Activated T-cell treated with anti-CD3 and anti-CD28 coated beads, Interleukin-2, amount 50 U/mL, for 24 hours (primary cell): ENCODE measurements at regions not wholly inside any gene's neighbourhood (a gene's known extent, or its start where the extent isn't known, plus 50 kb on each side); places are given as distances from the start of the nearest gene placed in this dataset.
A peak's percentile ranks its signal among the peaks of the same experiment; 100 is the strongest.
"Not testable (repeated sequence)": the region's sequence is repeated elsewhere in the genome, so short reads cannot be mapped to it uniquely, and the experiment has no call there.

Experiments used
- DNase-seq: peaks from one replicate; pipeline ENCODE4 v3.0.0-alpha.2; 2020
- H3K27ac Mint-ChIP-seq: 2 replicates; pipeline ENCODE4 v1.8.0; 2020; ENCODE audit warnings: mild to moderate bottlenecking, mixed read lengths
- H3K27me3 Mint-ChIP-seq: 2 replicates; pipeline ENCODE4 v1.8.0; 2020; ENCODE audit warnings: mixed read lengths
- H3K36me3 Mint-ChIP-seq: 2 replicates; pipeline ENCODE4 v1.8.0; 2020; ENCODE audit warnings: low read depth, mixed read lengths
- H3K4me1 Mint-ChIP-seq: 2 replicates; pipeline ENCODE4 v1.8.0; 2020; ENCODE audit warnings: low read depth, mixed read lengths
- H3K4me3 Mint-ChIP-seq: 2 replicates; pipeline ENCODE4 v1.8.0; 2020; ENCODE audit warnings: mild to moderate bottlenecking, moderate library complexity, mixed read lengths
- H3K9me3 Mint-ChIP-seq: 2 replicates; pipeline ENCODE4 v1.8.0; 2020; ENCODE audit warnings: mixed read lengths

DNA sequence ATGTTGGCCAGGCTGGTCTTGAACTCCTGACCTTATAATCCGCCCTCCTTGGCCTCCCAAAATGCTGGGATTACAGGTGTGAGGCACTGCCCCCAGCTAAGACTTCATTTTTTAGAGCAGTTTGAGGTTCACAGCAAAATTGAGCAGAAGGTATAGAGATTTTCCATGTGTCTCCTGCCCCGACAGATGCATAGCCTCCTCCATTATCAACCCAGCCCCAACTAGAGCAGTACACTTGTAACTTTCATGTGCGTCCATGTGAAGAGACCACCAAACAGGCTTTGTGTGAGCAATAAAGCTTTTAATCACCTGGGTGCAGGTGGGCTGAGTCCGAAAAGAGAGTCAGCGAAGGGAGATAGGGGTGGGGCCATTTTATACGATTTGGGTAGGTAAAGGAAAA is 179.1 kb downstream of the CD83 start:
- not testable (repeated sequence) for H3K4me3 Mint-ChIP-seq, H3K4me1 Mint-ChIP-seq, H3K9me3 Mint-ChIP-seq, DNase-seq, H3K27me3 Mint-ChIP-seq, H3K27ac Mint-ChIP-seq, H3K36me3 Mint-ChIP-seq

DNA sequence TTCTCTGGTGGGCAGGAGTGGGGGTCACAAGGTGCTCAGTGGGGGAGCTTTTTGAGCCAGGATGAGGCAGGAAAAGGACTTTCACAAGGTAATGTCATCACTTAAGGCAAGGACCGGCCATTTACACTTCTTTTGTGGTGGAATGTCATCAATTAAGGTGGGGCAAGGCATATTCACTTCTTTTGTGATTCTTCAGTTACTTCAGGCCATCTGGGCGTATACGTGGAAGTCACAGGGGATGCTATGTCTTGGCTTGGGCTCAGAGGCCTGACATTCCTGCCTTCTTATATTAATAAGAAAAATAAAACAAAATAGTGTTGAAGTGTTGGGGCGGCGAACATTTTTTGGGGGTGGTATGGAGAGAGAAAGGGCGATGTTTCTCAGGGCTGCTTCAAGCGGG is 179.5 kb downstream of the CD83 start:
- H3K9me3 Mint-ChIP-seq, H3K27ac Mint-ChIP-seq, H3K36me3 Mint-ChIP-seq, DNase-seq, H3K4me3 Mint-ChIP-seq, H3K27me3 Mint-ChIP-seq, H3K4me1 Mint-ChIP-seq: not testable (repeated sequence)

DNA sequence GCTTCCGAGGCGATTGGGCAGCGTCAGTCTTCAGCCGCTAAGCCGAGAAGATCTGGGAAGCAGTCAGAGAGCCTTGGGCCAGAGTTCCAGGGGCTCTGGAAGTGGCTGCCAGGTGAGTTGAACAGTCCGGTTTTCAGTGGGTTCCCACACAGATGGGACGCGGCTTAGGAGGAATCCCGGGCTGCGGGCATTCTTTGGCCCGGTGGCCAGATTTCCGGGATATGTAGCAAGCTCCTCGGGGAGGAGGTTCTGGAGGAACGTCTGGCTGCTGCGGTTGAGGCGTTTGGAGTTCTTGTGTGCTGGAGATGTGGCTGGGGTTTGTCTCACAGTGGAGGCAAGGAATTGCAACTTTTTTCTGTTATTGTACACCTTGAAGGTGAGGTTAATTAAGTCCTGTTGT is 182.6 kb downstream of the CD83 start:
- not testable (repeated sequence) for H3K27me3 Mint-ChIP-seq, H3K9me3 Mint-ChIP-seq, H3K27ac Mint-ChIP-seq, DNase-seq, H3K4me3 Mint-ChIP-seq, H3K36me3 Mint-ChIP-seq, H3K4me1 Mint-ChIP-seq

DNA sequence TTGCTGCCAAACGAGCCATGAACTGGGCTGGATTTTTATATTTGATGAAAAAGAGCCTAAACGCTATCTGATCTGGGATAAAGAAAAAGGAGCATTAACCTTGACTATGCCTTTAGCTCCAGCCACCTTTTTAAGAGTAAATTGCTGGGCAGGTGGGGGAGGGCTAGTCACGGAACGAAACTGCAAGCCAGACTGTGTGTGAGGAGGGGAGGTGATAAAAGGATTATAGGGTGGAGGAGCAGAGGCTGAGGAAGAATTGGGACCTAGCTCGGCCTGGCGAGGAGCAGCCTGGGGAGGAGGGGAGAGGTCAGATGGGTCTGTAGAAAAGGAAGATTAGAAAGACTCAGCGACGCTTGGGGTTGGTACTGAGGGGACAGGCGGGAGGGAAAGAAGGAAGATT is 183.1 kb downstream of the CD83 start:
- not testable (repeated sequence) for H3K36me3 Mint-ChIP-seq, H3K9me3 Mint-ChIP-seq, H3K27ac Mint-ChIP-seq, DNase-seq, H3K27me3 Mint-ChIP-seq, H3K4me1 Mint-ChIP-seq, H3K4me3 Mint-ChIP-seq

DNA sequence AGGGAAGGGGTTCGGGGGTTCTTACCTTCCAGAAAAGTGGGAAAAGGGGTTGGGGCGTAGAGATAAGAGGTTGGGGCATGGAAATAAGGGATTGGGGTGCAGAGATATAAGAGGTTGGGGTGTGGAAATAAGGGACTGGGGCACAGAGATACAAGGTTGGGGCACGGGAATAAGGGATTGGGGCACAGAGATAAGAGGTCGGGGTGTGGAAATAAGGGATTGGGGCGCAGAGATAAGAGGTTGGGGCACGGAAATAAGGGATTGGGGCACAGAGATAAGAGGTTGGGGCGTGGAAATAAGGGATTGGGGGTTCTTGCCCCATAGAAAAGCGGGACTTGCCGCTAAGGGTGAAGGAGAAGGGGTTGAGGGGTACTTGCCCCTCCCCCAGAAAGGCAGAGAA is 183.9 kb downstream of the CD83 start:
- not testable (repeated sequence) for H3K27ac Mint-ChIP-seq, H3K9me3 Mint-ChIP-seq, H3K27me3 Mint-ChIP-seq, DNase-seq, H3K36me3 Mint-ChIP-seq, H3K4me3 Mint-ChIP-seq
- H3K4me1 Mint-ChIP-seq = peaks cover 11% of the 10 kb centered on the region

DNA sequence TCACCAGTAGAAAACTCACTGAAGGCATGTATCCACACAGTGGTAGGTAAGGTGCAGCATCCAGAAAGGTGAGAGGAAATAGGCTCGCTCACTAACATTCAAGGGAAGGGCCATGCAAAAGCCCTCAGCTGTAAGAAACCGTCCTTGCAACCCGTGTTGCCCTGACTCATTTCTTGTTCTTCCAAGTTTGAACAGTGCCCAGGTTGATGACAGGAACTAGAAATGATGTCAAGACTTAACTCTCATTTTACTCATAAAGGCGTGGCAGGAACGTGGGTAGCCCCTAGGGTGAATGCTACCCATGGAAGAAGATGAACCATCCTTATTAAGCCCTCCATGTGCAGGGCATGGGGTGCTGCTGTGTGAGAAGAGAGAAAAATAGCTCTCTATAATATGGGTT is 187.6 kb downstream of the CD83 start:
- Mint-ChIP-seq H3K36me3 (no peaks in the 10 kb centered on the region), H3K27me3 (no peaks in the 10 kb centered on the region), H3K4me1 (peaks cover 11% of the 10 kb centered on the region), H3K27ac (peak overlapping the region; percentile 48), H3K4me3 (no peak overlapping the region), H3K9me3 (no peaks in the 10 kb centered on the region)
- DNase-seq = no peak

DNA sequence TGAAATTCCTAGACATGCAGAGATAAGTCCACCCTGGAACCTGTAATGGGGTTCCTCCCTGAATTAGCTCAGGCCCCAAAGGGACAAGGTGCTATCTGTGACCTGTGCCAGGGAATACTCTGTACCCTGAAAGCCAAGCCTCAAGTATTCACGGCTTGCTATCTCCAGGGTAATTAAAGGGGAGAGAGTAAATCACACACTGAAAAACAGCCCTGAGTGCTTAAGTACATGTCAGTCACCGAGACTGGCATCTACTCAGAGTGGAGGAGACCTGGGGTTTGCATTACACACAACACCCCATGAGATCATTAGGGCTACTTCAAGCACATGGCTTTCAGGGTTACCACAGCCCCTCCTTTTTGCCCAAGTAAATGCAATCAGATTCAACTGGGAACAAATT is 188.1 kb downstream of the CD83 start:
- Mint-ChIP-seq H3K27ac (no peak overlapping the region), H3K4me1 (peaks cover 11% of the 10 kb centered on the region), H3K9me3 (no peaks in the 10 kb centered on the region), H3K36me3 (no peaks in the 10 kb centered on the region), H3K4me3 (no peak overlapping the region), H3K27me3 (no peaks in the 10 kb centered on the region)
- DNase-seq = no peak

DNA sequence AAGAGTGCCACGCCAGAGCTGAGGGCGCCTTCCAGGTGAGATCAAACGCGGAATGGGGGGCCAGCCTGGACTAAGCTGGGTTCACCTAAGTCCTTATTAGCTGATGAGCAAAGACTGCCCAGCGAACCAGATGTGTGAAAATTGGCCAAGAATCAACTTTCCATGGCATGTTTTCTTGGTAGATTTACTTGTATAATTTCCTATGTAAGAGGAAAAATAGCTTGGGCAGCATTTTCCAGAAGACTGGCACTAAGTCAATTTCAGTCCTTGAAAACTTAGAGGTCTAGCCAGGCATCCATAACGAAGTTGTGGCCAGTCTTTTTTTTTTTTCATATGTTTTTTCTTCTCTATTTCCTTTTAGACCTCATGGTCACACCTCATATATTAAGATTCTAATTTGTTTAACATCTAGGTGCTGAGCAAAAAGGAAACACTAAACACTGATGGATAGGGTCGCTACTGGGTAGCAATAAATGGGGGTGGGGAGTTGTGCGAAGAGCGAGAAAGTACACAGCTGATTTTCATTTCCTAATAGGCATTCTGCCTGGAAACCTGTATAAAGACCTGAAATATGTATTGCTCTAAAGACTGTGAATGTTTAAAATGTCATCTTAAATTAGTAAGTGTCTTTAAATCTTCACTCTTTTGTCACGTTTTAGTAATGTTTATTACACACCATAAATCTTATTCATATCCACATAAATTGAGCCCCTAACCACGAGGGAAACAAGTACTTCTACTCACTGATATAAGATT is 188.8 kb downstream of the CD83 start:
- peaks cover 11% of the 10 kb centered on the region for H3K4me1 Mint-ChIP-seq
- H3K36me3 Mint-ChIP-seq = no peaks in the 10 kb centered on the region
- H3K27ac Mint-ChIP-seq = no peak overlapping the region
- H3K27me3 Mint-ChIP-seq = no peaks in the 10 kb centered on the region
- no peak for DNase-seq
- H3K9me3 Mint-ChIP-seq = no peaks in the 10 kb centered on the region
- no peak overlapping the region for H3K4me3 Mint-ChIP-seq

DNA sequence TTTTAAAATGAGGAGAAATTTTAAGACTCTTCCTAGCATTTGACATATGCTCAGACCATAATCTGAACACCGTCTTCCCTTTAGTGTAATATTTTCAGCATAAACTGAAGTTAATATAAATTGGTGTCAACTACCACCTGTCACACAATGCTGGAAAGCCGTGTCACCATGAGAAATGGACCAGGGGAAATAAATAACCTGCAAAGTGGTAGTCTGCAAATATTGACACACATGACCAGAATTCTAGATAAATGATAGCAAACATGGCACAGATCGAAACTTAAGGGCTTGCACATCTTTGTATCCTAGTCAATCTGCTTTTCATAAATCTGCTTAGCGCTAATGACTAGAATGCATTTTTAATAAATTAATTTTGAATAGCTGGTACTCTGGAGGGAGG is 191.9 kb downstream of the CD83 start:
- DNase-seq = no peak
- peaks cover 11% of the 10 kb centered on the region for H3K4me1 Mint-ChIP-seq
- H3K9me3 Mint-ChIP-seq = no peaks in the 10 kb centered on the region
- no peaks in the 10 kb centered on the region for H3K27me3 Mint-ChIP-seq
- H3K27ac Mint-ChIP-seq = no peak overlapping the region
- H3K4me3 Mint-ChIP-seq = no peak overlapping the region
- H3K36me3 Mint-ChIP-seq = no peaks in the 10 kb centered on the region

DNA sequence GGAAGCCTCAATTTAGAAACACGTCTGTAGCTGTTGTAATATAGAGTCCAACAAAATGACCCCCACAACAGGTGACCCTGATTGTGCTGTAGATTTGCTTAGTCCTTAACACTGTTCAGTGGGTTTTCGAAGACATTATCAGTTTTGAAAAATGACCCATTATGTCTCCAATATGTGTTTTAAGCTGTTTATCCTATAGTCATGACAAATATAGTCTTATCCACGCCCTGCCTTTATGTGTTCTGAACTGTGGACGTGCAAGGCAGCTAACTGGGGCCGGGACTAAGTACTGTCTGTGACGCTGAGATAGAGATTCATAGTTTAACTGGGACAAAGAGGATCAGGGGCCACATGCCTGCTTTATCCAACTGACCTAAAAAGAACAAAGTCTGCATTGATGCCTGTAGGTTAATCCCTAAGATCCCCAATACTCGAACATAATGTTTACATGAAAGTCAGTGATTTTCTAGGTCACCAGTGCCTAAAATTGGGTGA is 192.4 kb downstream of the CD83 start:
- Mint-ChIP-seq H3K27ac (no peak overlapping the region), H3K4me3 (no peak overlapping the region), H3K9me3 (no peaks in the 10 kb centered on the region), H3K4me1 (peaks cover 11% of the 10 kb centered on the region), H3K27me3 (no peaks in the 10 kb centered on the region), H3K36me3 (no peaks in the 10 kb centered on the region)
- DNase-seq = no peak

DNA sequence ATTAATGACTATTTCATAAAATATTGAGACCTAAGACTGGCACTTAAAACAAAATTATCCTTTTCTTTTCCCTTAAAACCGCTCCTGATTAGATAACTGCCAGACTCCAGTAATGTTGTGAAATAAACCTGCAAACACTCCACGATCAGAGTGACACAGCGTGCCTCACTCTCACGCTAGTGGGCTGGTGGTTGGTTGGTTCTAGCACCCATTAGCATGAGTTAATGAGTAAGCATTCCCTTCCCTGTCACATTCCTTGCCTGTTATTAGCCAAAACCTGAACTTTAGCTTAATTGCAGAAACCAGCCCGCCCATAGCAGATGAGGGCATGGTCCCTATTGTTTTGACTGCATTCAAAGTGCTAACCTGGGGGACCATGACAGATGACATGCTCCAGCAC is 193.4 kb downstream of the CD83 start:
- Mint-ChIP-seq H3K27me3 (no peaks in the 10 kb centered on the region), H3K36me3 (no peaks in the 10 kb centered on the region), H3K4me1 (peaks cover 3% of the 10 kb centered on the region), H3K27ac (no peak overlapping the region), H3K9me3 (no peaks in the 10 kb centered on the region), H3K4me3 (no peak overlapping the region)
- no peak for DNase-seq

DNA sequence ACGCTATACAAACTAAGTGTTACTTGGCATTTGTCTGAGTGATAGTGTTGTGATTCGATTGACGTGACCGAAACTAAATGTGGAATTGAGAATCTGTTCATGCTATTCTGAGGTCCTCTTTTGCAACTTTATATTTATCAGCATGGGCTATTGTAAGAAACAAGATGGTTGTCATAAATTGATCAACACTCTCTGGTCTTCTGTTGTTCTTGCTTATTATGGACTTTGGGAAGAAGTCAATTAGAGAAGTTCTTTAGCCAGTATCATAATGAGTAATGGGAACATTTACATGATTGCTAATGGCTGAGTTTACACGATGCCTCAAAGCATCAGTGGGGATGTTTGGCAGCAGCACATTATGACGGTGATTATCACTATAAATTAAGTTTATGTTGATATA is 195.0 kb downstream of the CD83 start:
- Mint-ChIP-seq H3K36me3 (no peaks in the 10 kb centered on the region), H3K27ac (no peak overlapping the region), H3K4me1 (peaks cover 13% of the 10 kb centered on the region), H3K9me3 (no peaks in the 10 kb centered on the region), H3K4me3 (no peak overlapping the region), H3K27me3 (no peaks in the 10 kb centered on the region)
- no peak for DNase-seq

DNA sequence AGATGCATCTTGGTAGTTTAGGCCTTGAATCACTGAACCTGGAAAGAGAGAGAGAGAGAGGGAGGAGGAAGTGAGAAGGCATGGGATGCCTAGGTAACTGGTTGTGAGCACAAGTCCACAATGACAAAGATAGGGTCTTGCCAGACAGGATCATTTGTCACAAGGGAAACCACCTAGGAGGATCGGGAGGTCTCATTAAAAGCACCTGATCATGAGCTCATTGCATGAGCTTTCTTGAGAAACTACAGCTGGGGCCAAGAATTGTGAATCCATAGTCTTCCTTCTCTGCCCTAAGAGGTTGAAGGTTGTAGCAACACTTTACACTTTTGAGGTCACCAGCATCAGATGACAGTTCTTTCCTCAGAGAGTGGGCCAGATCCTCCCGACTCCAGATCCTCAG is 195.7 kb downstream of the CD83 start:
- no peaks in the 10 kb centered on the region for H3K27me3 Mint-ChIP-seq
- H3K36me3 Mint-ChIP-seq = no peaks in the 10 kb centered on the region
- H3K4me3 Mint-ChIP-seq = no peak overlapping the region
- no peak overlapping the region for H3K27ac Mint-ChIP-seq
- no peaks in the 10 kb centered on the region for H3K9me3 Mint-ChIP-seq
- DNase-seq = no peak
- peaks cover 14% of the 10 kb centered on the region for H3K4me1 Mint-ChIP-seq

DNA sequence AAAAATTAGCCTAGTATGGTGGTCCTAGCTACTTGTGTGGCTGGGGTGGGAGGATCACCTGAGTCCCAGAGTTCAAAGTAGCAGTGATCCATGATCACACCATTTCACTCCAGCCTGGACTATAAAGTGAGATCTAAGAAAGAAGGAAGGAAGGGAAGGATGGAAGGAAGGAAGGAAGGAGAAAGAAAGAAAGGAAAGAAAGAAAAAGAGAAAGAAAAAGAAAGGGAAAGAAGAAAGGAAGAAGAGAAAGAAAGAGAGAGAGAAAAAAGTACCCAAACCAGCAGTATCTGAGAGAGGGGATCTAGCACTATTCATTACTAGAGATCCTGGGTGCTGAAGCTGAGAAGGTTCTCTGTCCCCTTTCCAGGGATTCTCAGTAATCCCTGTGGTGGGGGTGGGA is 197.8 kb downstream of the CD83 start:
- H3K27ac Mint-ChIP-seq = no peak overlapping the region
- DNase-seq = no peak
- no peaks in the 10 kb centered on the region for H3K9me3 Mint-ChIP-seq
- H3K4me1 Mint-ChIP-seq = peaks cover 14% of the 10 kb centered on the region
- no peaks in the 10 kb centered on the region for H3K36me3 Mint-ChIP-seq
- H3K4me3 Mint-ChIP-seq = no peak overlapping the region
- no peaks in the 10 kb centered on the region for H3K27me3 Mint-ChIP-seq

DNA sequence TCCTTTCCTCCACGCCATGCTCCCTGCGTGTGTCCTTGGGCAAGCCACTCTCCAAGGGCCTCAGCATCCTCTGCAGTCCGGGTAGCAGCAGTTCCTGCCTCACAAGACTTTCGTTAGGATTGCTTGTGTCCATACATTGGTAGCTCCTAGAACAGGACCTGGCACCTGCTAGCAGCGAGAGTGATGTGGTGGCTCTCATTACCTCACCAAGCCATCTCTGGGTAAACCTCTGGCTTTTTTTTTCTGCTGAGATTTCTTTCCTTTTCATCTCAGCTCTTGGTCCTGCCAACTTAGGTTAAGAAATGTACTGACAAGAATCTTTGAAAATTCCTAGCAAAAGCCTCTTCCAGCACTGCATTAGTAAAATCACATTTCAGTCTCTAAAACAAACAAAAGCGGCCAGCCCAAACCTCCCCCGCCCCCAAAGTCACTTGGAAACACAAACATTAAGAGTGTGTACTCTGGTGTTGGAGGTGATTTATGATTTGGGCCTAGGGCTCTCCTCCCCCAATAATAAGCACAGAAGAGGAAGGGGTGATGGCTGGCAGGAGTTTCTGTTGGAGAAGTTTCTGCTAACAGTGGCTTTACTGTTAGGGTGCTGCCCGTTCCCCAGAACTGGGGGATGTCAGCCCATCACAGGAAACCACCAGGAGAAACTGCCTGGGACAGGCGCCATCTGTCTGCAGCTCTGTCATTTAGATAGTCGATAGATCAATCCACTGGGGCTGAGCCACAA is 199.2 kb downstream of the CD83 start:
- Mint-ChIP-seq H3K27ac (peak overlapping the region; percentile 36), H3K4me3 (no peak overlapping the region), H3K9me3 (no peaks in the 10 kb centered on the region), H3K36me3 (no peaks in the 10 kb centered on the region), H3K27me3 (no peaks in the 10 kb centered on the region), H3K4me1 (peaks cover 14% of the 10 kb centered on the region)
- DNase-seq = no peak
